ENCODE measurements at regions not wholly inside any gene's neighbourhood (a gene's known extent, or its start where the extent isn't known, plus 50 kb on each side); places are given as distances from the start of the nearest gene placed in this dataset.
A peak's percentile ranks its signal among the peaks of the same experiment; 100 is the strongest.

- Histone ChIP-seq H3K27ac (ENCODE audit: control insufficient read depth, insufficient read depth, low read length) (no peak overlapping the region), H3K27me3 (ENCODE audit: control insufficient read depth, extremely low read depth, insufficient read depth, low read length) (peaks cover 4% of the 10 kb centered on the region), H3K36me3 (ENCODE audit: control insufficient read depth in 2 of 2, extremely low read depth in 1 of 2, insufficient read depth in 2 of 2, low read length in 2 of 2) (no peaks in the 10 kb centered on the region), H3K9me3 (ENCODE audit: control insufficient read depth, low read depth, low read length) (no peaks in the 10 kb centered on the region), H4K20me1 (ENCODE audit: control insufficient read depth, extremely low read depth, insufficient read depth, low read length) (no peaks in the 10 kb centered on the region), H3K9me1 (ENCODE audit: control insufficient read depth, extremely low read depth, insufficient read depth, low read length) (no peaks in the 10 kb centered on the region), H3K4me3 (ENCODE audit: control insufficient read depth in 2 of 3, extremely low read depth in 1 of 3, insufficient read depth in 2 of 3, low read depth in 1 of 3, low read length in 3 of 3) (no peak overlapping the region), H2AFZ (ENCODE audit: control insufficient read depth, low read length) (no peak overlapping the region), H3K4me2 (ENCODE audit: control insufficient read depth, extremely low read depth, insufficient read depth, low read depth, low read length) (no peak overlapping the region), H3K9ac (ENCODE audit: control insufficient read depth, extremely low read depth, insufficient read depth, low read length) (no peak overlapping the region), H3K79me2 (ENCODE audit: control insufficient read depth, insufficient read depth, low read length) (no peaks in the 10 kb centered on the region), H3K4me1 (ENCODE audit: control insufficient read depth, extremely low read depth, insufficient read depth, low read length) (peaks cover 7% of the 10 kb centered on the region)
- no peak for DNase-seq (ENCODE audit: low read depth, low spot score)
- TF ChIP-seq EZH2 (IDR thresholded peaks at IDR 0.05; ENCODE audit: low read length): no peak
- no peak for TF ChIP-seq CTCF (optimal IDR thresholded peaks at IDR 0.05 in 1 of 3, IDR thresholded peaks at IDR 0.05 in 1 of 3, conservative IDR thresholded peaks at IDR 0.05 in 1 of 3; ENCODE audit: extremely low read depth in 1 of 3, insufficient read depth in 2 of 3, low read length in 3 of 3)
- FAIRE-seq: no peak
- dilution Hi-C loops (cut with MboI; ENCODE audit: extremely low pct_ligation_motif_present, low sequenced_read_pairs): no loop called here
These were observed 147.7 kb downstream of the WDR11 start for GRCh38 chr10:120998782-120999285.

GRCh38 chr10:120999868-121000267, 148.7 kb downstream of the WDR11 start:
- Histone ChIP-seq H3K9me1 (ENCODE audit: control insufficient read depth, extremely low read depth, insufficient read depth, low read length) (no peaks in the 10 kb centered on the region), H3K4me3 (ENCODE audit: control insufficient read depth in 2 of 3, extremely low read depth in 1 of 3, insufficient read depth in 2 of 3, low read depth in 1 of 3, low read length in 3 of 3) (no peak overlapping the region), H3K36me3 (ENCODE audit: control insufficient read depth in 2 of 2, extremely low read depth in 1 of 2, insufficient read depth in 2 of 2, low read length in 2 of 2) (no peaks in the 10 kb centered on the region), H4K20me1 (ENCODE audit: control insufficient read depth, extremely low read depth, insufficient read depth, low read length) (no peaks in the 10 kb centered on the region), H2AFZ (ENCODE audit: control insufficient read depth, low read length) (no peak overlapping the region), H3K79me2 (ENCODE audit: control insufficient read depth, insufficient read depth, low read length) (no peaks in the 10 kb centered on the region), H3K4me2 (ENCODE audit: control insufficient read depth, extremely low read depth, insufficient read depth, low read depth, low read length) (no peak overlapping the region), H3K9ac (ENCODE audit: control insufficient read depth, extremely low read depth, insufficient read depth, low read length) (no peak overlapping the region), H3K4me1 (ENCODE audit: control insufficient read depth, extremely low read depth, insufficient read depth, low read length) (peaks cover 7% of the 10 kb centered on the region), H3K9me3 (ENCODE audit: control insufficient read depth, low read depth, low read length) (no peaks in the 10 kb centered on the region), H3K27ac (ENCODE audit: control insufficient read depth, insufficient read depth, low read length) (no peak overlapping the region), H3K27me3 (ENCODE audit: control insufficient read depth, extremely low read depth, insufficient read depth, low read length) (peaks cover 4% of the 10 kb centered on the region)
- FAIRE-seq: no peak
- DNase-seq (ENCODE audit: low read depth, low spot score): no peak
- dilution Hi-C loops (cut with MboI; ENCODE audit: extremely low pct_ligation_motif_present, low sequenced_read_pairs): no loop called here
- TF ChIP-seq CTCF (optimal IDR thresholded peaks at IDR 0.05 in 1 of 3, IDR thresholded peaks at IDR 0.05 in 1 of 3, conservative IDR thresholded peaks at IDR 0.05 in 1 of 3; ENCODE audit: extremely low read depth in 1 of 3, insufficient read depth in 2 of 3, low read length in 3 of 3): peak in 2 of 3 experiments; percentile 6 to 25
- TF ChIP-seq EZH2 (IDR thresholded peaks at IDR 0.05; ENCODE audit: low read length): no peak
